GM18520 (cell line): ENCODE measurements at regions not wholly inside any gene's neighbourhood (a gene's known extent, or its start where the extent isn't known, plus 50 kb on each side); places are given as distances from the start of the nearest gene placed in this dataset.

ENCODE experiments used
- ATAC-seq: cut with Tn5 transposase; IDR thresholded peaks from one replicate; pipeline ENCODE4 v1.9.1; 2021; ENCODE audit not compliant: unreplicated experiment

- no peak for ATAC-seq
Measured at GRCh38 chr18:74023220-74023619, 124.4 kb downstream of the FBXO15 start.

- ATAC-seq: no peak
Measured at GRCh38 chr18:74019864-74020263, 127.8 kb downstream of the FBXO15 start.

GRCh38 chr18:74013955-74014354 is 133.7 kb downstream of the FBXO15 start:
- ATAC-seq: no peak

GRCh38 chr18:74012954-74013630 is 134.5 kb downstream of the FBXO15 start:
- no peak for ATAC-seq

- no peak for ATAC-seq
Measured at GRCh38 chr18:74006143-74006542, 141.5 kb downstream of the FBXO15 start.

GRCh38 chr18:74005320-74006109 is 142.1 kb downstream of the FBXO15 start:
- no peak for ATAC-seq

- no peak for ATAC-seq
Measured at GRCh38 chr18:73992242-73993022, 155.2 kb downstream of the FBXO15 start.

GRCh38 chr18:73991570-73991969 is 156.1 kb downstream of the FBXO15 start:
- ATAC-seq: no peak

- no peak for ATAC-seq
Measured at GRCh38 chr18:73990258-73990657, 157.4 kb downstream of the FBXO15 start.

- no peak for ATAC-seq
Measured at GRCh38 chr18:73987247-73987980, 160.2 kb downstream of the FBXO15 start.

- ATAC-seq: no peak
Measured at GRCh38 chr18:73986711-73987110, 160.9 kb downstream of the FBXO15 start.

GRCh38 chr18:73985855-73986625 is 161.6 kb downstream of the FBXO15 start:
- ATAC-seq: no peak

- no peak for ATAC-seq
Measured at GRCh38 chr18:73983970-73984369, 163.7 kb downstream of the FBXO15 start.

GRCh38 chr18:73983496-73983895 is 164.1 kb downstream of the FBXO15 start:
- no peak for ATAC-seq

GRCh38 chr18:73981796-73982195 is 165.8 kb downstream of the FBXO15 start:
- no peak for ATAC-seq

- no peak for ATAC-seq
Measured at GRCh38 chr18:73980289-73980979, 167.2 kb downstream of the FBXO15 start.

- no peak for ATAC-seq
Measured at GRCh38 chr18:73979742-73980141, 167.9 kb downstream of the FBXO15 start.

- no peak for ATAC-seq
Measured at GRCh38 chr18:73976433-73976832, 171.2 kb downstream of the FBXO15 start.

- no peak for ATAC-seq
Measured at GRCh38 chr18:73975266-73975665, 172.4 kb downstream of the FBXO15 start.

- no peak for ATAC-seq
Measured at GRCh38 chr18:73973972-73974371, 173.7 kb downstream of the FBXO15 start.
